ENCODE measurements at regions not wholly inside any gene's neighbourhood (a gene's known extent, or its start where the extent isn't known, plus 50 kb on each side); places are given as distances from the start of the nearest gene placed in this dataset.

DNA sequence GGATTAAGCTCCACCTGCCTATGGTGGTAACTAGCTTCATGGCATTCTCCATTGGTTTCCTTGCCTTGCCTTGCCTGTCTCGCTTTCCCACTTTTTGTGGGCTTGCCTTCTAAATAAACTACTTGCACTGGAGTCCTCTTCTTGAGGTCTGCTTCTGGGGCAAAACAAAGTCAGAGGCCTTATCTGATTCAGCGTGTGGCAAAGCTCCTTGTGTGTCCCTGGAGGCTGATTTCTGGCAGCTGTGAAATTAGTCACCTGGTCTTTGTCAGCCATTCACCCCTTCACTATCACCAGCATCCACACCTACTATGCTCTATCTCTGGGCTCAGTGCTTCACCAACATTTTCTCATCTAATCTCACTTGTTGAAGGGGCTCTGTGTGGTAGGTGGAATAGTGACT lies 176.2 kb downstream of the SEC61B start:
- no peak for DNase-seq (ENCODE audit: low read depth in 2 of 2)

DNA sequence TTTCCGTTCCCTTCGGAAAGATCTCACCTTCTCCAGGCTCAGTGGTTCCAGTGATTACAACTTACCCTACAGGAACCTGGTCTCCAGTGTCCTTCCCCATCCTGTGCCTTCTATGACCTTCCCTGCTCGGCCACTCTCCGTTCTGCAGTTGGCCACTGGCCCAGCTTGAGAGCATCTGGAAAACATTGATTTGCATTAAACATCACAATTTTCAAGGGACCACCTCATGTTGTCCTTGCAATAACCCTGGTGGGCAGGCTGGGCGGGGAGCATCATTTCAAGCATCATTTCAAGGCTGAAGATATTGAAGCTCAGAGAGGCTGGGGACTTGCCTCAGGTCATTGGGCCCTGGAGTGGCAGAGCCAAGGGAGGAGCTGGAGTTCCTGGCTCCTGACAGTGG lies 177.4 kb downstream of the SEC61B start:
- DNase-seq (ENCODE audit: low read depth in 2 of 2) = no peak

DNA sequence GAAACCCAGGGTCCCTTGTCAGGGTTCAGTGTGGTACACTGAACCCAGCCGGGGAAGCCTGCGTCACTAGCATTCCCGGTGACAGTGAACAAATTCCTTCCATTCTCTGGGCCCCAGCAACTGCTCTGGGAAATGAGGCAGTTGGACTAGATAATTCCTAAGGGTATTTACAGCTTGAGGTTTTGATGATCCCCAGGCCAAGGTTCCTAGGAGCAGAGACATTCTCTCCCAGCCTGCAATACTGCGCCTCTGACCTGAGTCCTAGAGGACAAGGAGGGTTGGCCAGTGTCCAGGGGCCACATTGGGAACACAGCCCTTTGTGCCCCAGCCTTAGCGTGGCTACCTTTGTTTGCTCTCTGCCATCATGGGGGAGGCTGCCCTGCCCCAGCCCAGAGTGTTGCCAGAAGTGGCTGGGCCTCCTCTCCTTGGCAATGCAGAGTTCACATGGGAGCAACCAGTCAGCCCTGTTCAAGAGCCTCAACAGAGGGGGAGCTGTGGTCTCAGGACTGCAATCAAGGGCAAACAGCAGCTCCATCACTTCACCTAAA lies 178.2 kb downstream of the SEC61B start:
- DNase-seq (ENCODE audit: low read depth in 2 of 2) = no peak

DNA sequence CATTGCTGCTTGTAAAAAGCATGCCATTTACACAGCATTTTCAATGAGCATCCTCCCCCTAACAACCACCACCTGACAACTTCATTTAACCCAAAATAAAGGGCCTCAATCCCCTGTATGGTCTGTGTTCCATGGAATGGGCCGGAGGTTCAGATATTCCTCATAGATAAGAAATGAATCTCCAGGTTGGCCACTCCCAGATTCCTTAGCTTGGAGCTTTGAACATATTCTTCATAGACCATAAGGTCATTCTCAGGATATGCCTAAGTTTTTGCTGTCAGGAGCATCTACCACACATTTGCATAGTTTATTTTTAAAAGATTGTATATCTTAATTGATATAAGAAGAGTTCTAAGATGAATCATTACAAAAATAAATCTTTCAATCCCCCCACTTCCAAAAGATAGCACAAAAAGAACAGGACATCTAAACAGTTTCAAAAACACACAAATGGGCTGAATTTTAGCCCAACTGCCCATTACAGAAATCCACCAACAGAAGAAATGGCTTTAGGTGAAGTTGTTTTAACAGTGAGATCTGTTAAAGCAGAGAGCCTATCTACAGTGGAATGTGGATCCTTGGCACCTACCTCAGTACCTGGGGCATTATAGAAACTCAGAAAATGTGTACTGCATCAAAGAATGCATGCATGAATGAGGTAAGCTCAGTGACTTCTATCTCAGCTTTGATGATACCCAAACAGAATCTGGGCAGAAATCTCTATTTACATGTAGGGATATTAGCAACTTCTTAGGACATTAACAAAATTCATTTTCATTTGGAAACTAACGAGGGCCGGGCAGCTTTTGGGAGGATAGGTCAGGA lies 179.8 kb downstream of the SEC61B start:
- no peak for DNase-seq (ENCODE audit: low read depth in 2 of 2)

DNA sequence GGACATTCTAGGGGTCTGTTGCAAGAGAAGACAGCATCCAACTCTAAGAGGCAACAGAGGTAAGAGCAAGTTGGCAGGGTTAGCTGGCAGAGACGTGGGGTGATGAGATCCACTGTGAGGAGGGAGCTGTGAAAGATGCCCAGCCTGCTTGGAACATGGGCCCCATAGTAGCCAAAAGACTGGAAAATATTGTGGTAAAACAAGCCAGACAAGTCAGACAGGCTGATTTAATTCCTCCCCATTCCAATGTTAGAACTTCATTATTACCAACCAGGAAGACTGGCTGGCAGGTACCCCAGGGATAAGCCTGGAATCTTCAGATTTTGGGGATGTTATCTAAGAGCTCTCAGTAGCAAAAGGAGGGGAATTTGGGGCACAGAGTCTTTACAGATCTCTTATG lies 181.3 kb downstream of the SEC61B start:
- no peak for DNase-seq (ENCODE audit: low read depth in 2 of 2)

DNA sequence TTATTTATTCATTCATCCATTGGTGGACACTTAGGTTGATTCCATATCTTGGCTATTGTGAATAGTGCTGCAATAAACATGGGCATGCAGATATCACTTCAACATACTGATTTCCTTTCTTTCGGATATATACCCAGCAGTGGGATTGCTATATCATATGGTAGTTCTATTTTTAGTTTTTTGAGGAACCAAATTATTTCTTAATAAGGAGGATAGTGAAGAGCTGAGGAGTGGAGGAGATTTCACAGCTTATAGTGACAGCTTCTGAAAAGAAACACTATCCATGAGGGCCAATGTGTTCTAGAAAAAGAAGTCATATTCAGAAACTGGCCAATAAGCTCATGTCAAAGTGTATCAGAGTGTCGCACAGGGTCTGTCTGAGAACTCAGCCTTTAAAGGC lies 183.3 kb downstream of the SEC61B start:
- DNase-seq (ENCODE audit: low read depth in 2 of 2) = no peak

DNA sequence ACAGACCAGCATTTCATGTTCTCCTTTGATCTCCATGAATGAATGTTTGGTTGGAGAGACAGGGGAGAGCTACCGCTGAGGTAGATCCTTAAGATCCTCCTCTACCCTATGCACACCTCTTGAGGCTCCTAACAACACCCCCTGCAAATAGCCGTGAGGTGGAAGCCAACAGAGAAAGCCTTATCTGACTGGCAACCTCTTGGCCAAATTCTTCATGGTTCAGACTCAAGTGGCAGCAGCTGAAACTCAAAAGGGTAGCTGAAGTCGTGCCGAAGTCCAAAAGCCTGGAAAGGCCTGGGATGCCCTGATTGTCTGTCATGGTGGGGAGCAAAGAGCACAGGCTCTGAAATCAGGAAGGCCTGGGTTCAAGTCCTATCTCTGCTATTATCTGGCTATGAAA lies 184.9 kb downstream of the SEC61B start:
- DNase-seq (ENCODE audit: low read depth in 2 of 2) = no peak

DNA sequence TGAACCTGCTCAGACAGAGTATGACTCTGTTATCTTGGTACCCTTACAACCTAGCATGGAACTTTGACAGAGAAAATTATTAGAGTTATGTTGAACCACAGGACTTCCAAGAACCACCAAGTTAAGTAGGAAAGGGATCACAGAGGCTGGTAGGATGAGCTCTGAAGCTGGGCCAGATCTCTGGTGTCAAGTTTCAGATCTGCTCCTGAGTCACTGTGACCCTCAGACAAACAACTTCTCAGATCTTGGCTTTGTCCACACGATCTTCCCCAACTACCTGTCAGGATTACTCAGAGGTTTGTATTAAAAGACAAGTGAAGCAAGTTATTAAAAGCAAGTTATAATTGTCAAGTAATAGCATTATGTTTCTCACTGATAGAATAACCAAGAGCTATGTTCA lies 189.0 kb downstream of the SEC61B start:
- no peak for DNase-seq (ENCODE audit: low read depth in 2 of 2)

DNA sequence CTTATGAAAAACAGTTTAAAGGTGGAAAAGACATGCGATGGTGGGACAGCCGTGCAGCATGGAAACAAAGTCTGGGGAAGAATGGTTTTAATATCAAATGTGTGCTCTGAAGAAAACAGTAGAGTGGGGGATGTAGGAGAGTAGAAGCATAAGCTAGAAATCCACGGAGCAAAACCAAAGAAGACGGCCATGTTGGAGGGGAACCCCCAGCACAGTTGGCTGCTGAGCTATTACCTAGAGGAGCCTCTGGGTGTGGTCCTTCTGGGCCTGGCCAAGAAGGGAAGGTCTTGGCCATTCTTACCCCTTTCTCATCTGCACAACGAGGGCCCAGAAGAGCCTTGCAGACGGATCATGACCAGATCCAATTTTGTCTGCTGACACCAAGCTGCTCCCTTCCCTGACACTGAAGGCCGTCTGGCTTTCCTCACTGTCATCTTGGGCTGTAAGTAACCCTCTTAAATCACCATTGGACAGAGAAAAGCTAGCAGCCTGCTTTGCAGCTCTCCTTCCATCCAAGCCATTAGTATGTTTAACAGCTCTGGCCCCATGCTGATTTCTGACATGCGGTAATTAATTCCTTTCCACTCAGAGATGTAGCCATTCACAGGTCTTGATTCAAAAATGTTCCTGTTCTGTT lies 189.5 kb downstream of the SEC61B start:
- DNase-seq (ENCODE audit: low read depth in 2 of 2) = no peak

DNA sequence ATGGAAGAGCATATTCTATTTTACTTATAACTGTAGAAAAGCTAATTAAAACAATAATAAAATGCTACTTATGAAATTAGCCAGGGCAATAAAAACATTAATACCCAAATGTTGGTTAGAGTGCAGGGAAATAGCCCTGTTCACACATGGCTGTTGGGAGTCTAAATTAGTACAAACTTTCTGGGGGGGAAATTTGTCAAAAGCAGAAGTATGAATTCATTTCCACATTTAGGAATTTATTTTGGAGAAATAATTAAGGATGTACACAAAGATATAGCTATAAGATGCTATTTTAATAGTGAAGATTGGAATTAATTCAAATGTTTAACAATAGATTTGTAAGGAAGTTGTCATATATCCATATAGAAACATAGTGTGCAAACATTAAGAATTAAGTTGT lies 190.5 kb downstream of the SEC61B start:
- no peak for DNase-seq (ENCODE audit: low read depth in 2 of 2)

DNA sequence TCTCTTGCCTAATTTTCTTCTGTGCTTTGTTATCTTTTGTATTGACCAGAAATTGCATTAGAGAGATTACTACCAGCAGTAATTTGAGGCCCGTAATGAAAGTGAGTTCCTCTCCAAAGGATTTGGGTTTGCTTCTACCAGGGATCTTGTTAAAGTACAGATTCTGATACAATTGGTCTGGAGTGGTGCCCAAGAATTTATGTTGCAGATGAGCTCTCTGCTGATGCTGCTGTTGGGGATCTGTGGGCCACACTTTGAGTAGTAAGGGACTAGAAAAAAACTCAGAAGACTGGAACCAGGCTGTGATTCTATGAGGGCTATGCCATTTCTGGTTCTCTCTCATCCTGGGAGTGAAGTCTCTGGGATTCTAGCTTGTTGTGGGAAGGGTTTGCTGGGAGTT lies 192.2 kb downstream of the SEC61B start:
- DNase-seq (ENCODE audit: low read depth in 2 of 2) = no peak

DNA sequence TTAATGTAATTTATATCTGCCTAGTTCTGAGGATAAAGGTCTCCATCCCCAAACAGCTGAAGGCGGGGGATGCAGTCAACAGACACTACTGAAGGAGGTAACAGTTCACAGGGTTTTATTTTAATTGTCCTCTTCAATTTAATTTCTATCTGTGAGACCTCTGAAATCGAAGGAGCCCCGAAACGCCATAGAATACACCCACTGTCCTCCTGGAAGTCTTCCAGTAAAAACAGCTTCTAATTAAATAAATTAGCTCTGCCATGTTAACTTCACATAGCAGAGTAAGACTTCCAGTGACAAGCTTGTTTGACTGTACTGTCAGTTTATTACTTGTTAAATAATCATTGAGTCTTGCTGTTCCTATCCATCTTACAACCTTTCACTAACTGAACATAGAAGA lies 193.5 kb downstream of the SEC61B start:
- DNase-seq (ENCODE audit: low read depth in 2 of 2) = no peak

DNA sequence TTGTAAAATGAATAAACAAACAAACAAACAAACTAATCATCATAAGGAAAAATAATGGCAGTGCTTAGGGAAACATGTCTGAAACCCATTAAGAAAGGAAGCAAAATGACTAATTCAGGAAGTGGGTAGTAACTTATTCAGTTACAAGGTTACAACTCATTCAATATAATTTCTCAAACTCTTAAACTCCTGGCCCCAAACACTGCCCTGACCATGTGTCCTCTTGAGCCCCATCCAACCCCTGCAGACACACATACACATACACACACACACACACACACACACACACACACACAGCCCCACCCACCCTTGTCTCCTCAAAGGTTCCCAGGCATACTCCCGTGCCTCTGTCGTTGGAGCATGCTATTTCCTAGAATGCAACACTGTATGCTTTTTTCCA lies 193.9 kb downstream of the SEC61B start:
- DNase-seq (ENCODE audit: low read depth in 2 of 2) = peak in 1 of 2 donors; percentile 62

DNA sequence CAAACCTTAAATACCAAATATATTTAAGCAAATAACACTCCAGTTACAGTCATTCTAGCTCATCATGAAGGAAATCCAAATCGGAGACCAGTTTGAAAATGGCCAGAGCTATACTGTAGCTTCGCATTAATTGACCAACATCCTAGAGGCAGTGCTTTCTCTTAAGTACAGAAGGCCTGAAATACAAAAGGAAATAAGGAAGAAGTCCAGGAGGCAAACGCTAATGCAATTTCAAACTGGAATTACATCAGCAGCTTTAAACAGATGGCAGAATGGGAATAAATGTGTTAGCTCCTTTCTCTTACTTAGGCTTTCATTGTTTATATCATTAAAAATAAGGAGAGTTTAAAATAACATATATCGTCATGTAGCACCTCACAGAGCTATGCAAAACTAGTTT lies 197.0 kb downstream of the SEC61B start:
- DNase-seq (ENCODE audit: low read depth in 2 of 2) = no peak

DNA sequence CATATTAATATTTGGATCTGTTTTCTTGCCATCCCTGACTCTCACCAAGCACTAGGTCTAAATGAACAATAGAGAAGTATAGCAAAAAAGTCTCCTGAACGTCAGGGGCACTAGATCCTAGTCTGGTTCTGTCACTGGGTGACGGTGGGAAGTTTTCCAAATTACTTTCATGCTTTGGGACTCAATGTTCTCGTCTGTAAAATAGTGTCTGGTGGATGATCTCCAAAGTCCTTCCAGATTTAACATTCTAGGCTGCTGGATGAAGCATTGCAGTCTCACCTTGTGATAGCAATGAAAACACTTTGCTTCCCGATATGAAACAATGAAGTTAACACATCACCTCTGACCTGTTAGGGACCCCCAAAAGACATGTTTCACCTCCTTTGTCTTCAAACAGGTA lies 199.3 kb downstream of the SEC61B start:
- DNase-seq (ENCODE audit: low read depth in 2 of 2) = no peak

DNA sequence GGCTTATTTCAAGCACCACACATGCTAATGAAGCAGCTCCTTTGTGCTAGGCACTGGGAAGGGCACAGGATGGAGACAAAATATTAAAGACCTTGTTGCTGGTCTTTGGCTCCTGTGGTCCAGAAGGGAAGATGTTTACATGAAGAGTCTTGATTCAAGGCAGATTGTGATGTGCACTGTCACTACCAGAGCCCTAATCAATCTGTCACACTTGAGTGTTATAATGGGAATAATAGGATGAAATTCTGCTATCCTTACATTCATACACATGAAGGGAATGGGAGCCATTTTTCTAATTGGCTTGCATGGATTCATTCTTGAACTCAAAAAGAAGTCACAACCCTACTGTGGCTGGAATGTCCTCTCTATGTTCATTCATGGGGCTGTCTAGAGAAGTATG lies 203.0 kb downstream of the SEC61B start:
- DNase-seq (ENCODE audit: low read depth in 2 of 2) = no peak

DNA sequence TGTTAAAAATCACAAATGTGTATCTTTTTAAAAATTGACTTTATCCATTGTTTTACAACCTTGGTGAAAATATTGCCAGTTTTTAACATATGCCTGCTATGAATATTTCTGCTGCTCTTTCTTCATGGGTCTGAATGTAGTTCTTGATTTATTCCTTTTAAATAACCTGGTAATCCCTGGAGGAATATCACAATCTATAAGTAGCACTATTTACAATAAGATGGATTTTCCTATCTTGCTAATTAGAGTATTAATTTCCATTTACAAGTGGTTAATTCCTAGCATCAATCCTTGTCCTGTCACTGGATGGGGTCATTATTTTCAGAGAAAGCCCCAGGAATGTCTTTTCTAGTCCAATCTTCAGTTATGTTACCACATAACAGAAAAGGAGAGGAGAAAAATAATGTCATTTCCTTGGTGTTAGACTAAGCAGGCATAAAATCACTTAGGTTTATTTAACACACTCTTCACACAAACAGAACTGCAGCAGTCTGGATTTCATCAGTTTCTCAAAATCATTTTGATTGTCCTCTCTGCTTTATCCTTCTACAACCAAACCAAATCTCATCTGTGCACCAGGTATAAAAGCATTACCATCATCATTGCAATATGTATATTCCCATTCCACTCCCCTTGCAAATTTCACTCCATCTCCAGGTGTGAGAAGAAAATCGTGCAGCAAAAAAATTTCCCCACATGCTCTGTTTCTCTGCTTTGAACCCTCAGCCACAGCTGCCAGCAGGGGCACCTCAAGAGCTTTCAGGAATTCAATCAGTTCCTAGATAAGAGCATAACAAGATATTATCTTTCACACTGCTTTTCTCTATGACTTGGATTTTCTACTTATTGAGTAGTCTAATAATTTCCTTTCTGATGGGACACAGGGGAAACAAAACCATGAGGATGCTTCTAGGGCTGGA lies 204.1 kb downstream of the SEC61B start:
- no peak for DNase-seq (ENCODE audit: low read depth in 2 of 2)

DNA sequence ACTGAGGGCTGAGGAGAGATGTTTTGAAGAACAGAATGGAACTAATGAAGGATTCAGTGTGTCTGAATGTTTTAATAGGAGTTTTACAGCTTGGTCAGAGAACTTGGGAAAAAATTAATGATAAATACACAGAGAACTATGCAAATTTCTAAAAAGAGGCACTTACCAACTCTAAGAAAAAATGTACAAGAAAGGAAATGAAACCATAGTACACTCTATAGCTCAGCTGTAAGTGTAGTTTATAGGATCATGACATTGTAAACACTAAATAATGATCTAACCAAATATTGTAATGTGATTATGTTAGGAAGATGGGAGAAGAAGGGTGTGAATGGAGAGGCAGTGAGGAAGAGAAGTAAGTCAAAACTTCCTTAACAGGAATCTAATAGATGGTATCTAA lies 205.2 kb downstream of the SEC61B start:
- DNase-seq (ENCODE audit: low read depth in 2 of 2) = no peak

DNA sequence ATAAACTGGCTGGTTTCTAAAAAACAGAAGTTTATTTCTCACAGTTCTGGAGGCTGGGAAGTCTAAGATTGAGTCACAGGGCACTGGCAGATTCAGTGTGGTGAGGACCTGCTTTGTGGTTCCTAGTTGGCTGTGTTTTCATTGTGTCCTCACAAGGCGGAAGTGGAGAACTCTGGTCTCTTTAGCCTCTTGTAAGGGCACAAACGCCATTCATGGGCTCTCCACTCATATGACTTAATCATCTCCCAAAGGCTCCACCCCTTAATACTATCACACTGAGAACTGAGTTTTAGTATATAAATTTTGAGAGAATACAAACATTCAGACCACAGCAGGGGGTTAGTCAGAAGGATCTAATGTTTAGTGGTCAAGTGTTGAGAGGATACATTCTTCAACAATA lies 208.2 kb downstream of the SEC61B start:
- DNase-seq (ENCODE audit: low read depth in 2 of 2) = peak in 1 of 2 donors; percentile 73

DNA sequence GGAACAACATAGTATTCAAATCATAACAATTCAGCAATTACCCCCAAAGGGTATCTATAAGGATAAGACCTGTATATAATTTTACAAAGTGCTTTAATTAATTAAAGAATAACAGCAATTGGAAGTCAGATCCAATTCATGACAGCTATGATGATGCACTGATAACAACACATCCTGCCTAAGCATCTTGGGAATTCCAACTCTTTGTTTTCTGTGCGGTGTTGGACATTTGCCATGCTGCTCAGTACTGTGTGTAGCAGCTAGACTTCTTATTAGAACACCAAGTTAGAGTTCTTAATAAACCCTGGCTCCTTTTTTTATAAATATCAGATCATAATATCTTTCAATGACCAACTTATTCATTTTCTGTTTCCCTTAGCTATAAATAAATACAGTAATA lies 209.0 kb downstream of the SEC61B start:
- peak; percentile 37 to 94 for DNase-seq (ENCODE audit: low read depth in 2 of 2)

DNA sequence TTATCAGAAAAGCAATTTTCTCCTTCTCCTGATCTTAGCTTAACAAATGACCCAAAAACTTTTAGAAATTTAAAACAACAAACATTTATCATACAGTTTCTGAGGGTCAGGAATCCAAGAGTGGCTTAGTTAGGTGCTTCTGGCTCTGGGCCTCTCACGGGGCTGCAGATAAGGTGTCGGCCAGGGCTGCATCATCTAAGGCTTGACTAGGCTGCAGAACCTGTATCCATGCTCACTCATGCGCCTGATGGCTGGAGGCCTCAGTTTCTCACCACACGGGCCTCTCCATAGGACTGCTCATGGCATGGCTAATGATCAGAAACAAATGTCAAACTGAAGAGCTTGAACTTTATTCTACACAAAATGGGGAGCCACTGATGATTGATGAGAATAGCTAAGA lies 210.0 kb downstream of the SEC61B start:
- no peak for DNase-seq (ENCODE audit: low read depth in 2 of 2)

DNA sequence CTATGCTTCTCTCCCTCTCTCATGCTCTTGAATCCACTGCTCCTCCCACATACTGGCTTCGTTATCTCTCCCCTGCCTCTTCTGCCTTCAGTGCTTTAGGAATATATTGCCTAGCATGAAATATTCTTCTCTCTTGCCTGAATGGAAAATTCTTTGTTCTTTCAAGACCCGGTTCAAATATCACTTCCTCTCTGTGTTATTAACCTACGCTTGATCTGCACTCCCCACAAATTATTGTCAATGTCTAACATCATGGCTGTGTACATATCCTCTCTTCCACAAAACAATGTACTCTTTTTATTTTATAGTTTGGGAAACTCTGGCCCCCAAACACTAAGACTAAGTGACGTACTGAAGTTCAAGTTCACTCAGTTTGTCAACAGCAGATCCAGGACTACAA lies 211.0 kb downstream of the SEC61B start:
- DNase-seq (ENCODE audit: low read depth in 2 of 2) = peak in 1 of 2 donors; percentile 6
